ENCODE measurements at regions not wholly inside any gene's neighbourhood (a gene's known extent, or its start where the extent isn't known, plus 50 kb on each side); places are given as distances from the start of the nearest gene placed in this dataset.

DNA sequence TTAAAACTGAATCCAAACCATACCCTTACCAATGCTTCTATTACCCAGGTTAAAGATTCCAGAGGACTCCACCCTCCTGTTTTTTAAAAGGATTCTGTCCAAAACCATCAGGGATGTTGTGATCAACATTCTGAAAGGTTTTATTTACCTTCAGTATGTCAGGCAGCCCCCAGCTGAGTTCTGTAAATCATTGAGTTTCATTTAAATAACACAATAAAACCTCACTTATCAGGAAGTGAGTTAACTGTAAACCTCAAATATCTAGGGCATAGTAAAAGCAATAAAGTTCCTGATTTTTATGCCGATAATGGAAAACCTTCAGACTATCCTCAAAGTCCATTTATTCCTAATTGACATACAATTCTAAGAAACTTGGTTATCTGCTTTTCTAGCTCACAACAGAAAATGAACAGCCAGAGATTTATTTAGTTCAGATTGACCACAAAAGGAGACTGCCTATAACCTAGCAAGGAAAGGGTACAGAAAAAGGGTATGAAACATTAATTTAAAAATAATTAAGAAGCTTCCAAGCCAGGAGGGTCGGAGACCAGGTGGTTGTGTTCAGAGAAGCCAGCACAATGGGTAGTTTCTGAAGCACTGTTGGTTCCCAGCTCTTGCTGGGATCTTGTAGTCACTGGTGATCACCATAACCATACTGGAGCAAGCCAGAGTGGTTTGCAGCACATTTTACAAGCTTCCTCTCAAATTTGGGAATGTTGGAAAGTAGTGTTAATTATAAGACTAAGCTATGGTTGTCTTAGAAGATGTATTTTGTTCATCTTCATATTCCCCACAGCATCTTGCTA is 336.4 kb upstream of the FMN2 start:
- DNase-seq (ENCODE audit: low read depth, low spot score) = no peak
- H3K4me3 ChIP-seq (ENCODE audit: low read length) = no peak overlapping the region

GRCh38 chr1:239757716-239758115 is 334.0 kb upstream of the FMN2 start:
- no peak for DNase-seq (ENCODE audit: low read depth, low spot score)
- no peak overlapping the region for H3K4me3 ChIP-seq (ENCODE audit: low read length)

DNA sequence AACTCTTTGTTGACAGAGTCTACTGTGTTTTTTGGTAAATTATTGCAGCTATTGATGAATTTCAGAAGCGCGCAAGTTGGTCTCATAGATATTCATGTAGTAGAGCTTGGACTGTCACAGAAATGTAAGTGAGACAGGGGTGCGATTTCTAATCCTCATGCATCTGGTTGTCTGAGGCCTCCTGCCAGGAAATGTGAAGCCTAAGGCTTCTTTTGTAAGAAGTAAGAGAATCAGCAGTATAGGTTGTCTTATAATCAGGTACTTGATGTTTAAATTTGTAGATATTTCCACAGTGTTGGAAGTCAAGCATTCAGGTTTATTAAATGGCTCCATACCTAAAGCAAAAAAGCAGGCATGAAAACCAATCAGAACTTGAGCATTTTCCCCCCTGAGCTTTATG is 332.9 kb upstream of the FMN2 start:
- H3K4me3 ChIP-seq (ENCODE audit: low read length) = no peak overlapping the region
- no peak for DNase-seq (ENCODE audit: low read depth, low spot score)

DNA sequence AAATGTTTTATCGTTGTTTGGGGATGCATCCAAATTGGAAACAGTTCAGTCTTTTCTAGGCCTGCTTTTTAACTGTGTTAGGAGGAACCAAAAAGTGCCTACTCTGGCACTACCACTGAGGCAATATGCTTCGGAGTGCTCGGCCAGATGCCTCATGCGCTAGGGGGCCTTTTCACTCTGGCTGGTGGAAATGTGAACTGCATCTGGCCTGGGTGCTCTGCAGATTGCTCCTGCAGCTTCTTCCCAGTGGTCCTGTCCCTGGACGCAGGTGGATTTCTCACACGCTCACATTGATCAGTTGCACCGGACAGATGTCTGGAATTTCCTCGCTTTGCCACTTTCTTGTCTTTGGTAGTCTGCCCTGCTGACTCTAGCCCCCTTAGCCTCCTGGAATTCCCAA is 330.2 kb upstream of the FMN2 start:
- DNase-seq (ENCODE audit: low read depth, low spot score) = no peak

DNA sequence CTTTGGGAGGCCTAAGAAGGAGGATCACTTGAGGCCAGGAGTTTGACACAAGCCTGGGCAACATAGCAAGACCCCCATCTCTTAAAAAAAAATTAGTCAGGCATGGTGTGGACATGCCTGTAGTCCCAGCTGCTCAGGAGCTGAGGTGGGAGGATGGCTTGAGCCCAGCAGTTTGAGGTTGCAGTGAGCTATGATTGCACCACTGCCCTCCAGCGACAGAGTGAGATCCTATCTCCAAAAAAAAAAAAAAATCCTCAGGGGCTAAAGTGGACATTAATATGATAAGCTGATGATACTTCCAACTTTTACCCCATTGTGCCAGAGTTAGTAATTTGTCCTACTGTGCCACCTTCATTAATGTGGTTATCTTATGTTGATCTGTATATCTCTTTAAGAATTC is 327.8 kb upstream of the FMN2 start:
- DNase-seq (ENCODE audit: low read depth, low spot score) = no peak
- no peak overlapping the region for H3K4me3 ChIP-seq (ENCODE audit: low read length)

More for the DNA sequence above, 330.2 kb upstream of the FMN2 start:
- no peak overlapping the region for H3K4me3 ChIP-seq (ENCODE audit: low read length)

DNA sequence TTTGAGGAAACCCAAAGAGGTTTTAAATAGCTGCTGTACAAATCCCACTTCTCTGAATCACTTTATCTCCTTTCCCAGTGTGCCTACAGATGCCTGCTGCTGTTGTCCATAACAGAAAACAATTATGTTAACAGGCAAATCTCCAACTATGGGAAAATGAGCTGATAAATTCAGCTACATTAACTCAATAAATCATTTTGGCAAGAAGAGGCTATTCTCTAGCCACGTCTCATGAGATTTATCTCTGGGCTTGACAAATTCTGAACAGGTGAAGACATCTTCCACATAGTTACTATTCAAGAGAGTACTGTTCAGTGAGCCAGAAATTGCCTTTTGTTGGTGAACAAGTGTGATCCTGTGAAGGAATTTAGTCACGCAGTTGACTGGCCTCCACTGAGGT is 327.1 kb upstream of the FMN2 start:
- no peak for DNase-seq (ENCODE audit: low read depth, low spot score)
- H3K4me3 ChIP-seq (ENCODE audit: low read length) = no peak overlapping the region

GRCh38 chr1:239765163-239765562 is 326.5 kb upstream of the FMN2 start:
- DNase-seq (ENCODE audit: low read depth, low spot score) = no peak
- H3K4me3 ChIP-seq (ENCODE audit: low read length) = no peak overlapping the region

GRCh38 chr1:239771550-239771949 is 320.1 kb upstream of the FMN2 start:
- H3K4me3 ChIP-seq (ENCODE audit: low read length) = no peak overlapping the region
- no peak for DNase-seq (ENCODE audit: low read depth, low spot score)

DNA sequence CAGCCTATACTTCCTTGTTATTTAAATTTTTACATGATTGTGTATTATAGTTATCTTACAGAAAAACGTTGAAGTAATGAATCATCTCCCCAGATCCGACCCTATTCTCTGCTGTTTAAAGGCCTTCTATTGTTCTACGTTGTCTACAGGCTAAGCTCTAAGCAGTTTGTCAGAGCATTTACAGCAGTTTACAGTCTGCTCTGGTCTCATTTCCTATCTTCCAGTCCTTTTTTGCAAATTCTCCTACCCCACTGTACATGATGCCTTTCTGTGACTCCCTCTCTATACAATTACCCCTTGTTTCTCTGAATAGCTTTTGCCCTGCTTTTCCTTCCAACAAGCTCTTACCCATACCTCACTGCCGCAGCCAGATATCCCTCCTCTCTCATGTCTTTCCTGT is 319.2 kb upstream of the FMN2 start:
- DNase-seq (ENCODE audit: low read depth, low spot score) = no peak
- no peak overlapping the region for H3K4me3 ChIP-seq (ENCODE audit: low read length)

GRCh38 chr1:239775466-239775865 is 316.2 kb upstream of the FMN2 start:
- H3K4me3 ChIP-seq (ENCODE audit: low read length) = no peak overlapping the region
- no peak for DNase-seq (ENCODE audit: low read depth, low spot score)

DNA sequence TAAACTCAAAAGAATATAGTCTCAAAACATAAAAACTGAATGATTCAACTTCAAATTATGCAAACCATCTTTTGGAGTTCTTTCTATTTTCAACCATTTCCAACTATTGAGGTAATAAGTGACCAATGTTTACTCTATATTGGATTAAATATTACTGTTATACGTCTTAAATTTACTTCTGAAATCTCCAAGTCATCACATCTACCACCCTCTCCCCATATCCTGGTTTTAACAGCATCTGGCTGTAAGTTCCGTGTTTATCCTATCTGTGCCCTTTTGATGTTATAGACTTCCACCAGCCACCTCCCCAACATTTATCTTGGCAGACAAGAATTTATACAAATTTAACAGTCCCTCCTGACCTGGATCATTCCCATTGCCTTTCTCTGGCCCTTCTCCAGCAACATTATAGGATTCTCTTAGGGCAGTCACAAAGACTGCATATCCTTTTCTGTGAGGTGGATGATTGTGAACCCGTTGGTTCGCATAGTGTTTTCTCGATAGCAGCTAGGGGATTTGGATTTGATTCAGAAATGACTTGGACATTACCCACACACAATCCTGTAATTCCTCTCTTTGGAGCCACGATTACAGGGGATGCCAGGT is 313.4 kb upstream of the FMN2 start:
- no peak for DNase-seq (ENCODE audit: low read depth, low spot score)

GRCh38 chr1:239779962-239780361 is 311.7 kb upstream of the FMN2 start:
- no peak overlapping the region for H3K4me3 ChIP-seq (ENCODE audit: low read length)

More for the DNA sequence above, 313.4 kb upstream of the FMN2 start:
- H3K4me3 ChIP-seq (ENCODE audit: low read length) = no peak overlapping the region

GRCh38 chr1:239784896-239785295 is 306.8 kb upstream of the FMN2 start:
- no peak for DNase-seq (ENCODE audit: low read depth, low spot score)
- H3K4me3 ChIP-seq (ENCODE audit: low read length) = no peak overlapping the region

More at GRCh38 chr1:239779962-239780361, 311.7 kb upstream of the FMN2 start:
- DNase-seq (ENCODE audit: low read depth, low spot score) = no peak

DNA sequence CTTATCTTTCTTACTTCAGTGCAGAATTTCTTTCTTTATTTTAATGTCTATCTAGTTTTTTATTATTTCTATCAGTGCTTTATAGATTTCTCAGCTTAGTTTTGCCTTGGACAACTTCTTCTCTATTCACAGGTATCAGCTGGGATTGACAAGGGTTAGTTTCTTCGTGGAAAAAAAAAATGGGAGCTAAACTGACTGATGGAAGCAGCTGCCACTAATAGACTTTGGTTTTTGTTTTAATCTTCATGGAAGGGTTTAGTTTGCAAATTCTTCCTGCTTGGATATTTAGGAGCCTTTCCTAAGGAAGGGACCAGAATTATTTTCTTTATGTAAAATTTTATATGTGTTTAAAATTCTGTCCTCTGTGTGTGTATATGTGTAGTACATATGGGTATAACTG is 306.1 kb upstream of the FMN2 start:
- H3K4me3 ChIP-seq (ENCODE audit: low read length) = no peak overlapping the region
- DNase-seq (ENCODE audit: low read depth, low spot score) = no peak

DNA sequence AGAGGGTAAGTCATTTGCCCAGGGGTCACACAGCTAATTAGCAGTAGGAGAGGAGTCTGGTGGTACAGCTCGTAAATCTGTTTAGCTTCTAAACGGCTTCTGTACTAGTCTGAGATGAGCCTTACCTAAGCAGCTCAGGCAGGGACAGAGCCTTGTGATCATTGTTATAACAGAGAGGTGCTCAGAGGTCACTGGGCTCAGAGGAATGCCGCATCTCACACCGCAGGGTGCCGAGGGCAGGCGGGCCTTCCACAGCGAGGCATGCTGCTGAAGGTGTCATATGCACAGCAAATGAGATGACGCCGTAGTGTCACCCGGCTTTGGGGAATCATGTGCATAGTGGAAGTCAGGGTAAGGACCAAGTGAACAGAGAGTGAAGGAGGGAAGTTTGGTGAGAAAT is 305.2 kb upstream of the FMN2 start:
- no peak overlapping the region for H3K4me3 ChIP-seq (ENCODE audit: low read length)
- no peak for DNase-seq (ENCODE audit: low read depth, low spot score)

GRCh38 chr1:239792157-239792556 is 299.5 kb upstream of the FMN2 start:
- DNase-seq (ENCODE audit: low read depth, low spot score) = no peak
- no peak overlapping the region for H3K4me3 ChIP-seq (ENCODE audit: low read length)

DNA sequence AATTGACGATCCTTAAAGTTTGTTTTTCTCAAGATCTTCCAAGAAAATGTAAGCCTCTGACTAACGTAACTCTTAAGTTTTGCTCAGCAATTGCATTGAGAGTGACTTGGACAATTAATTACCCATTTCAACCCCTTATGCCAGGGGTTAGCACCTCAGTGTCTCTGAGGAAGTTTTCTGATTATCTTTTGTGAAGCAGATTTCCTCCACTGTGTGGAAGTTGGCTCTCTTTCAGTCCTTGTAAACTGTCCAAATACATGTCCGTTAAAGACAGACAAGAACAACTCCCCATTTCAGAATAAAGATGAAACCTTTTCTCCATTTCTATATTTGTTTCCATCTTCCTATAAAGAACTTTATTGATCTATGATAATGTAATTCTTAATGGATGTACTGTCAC is 296.4 kb upstream of the FMN2 start:
- DNase-seq (ENCODE audit: low read depth, low spot score) = no peak
- H3K4me3 ChIP-seq (ENCODE audit: low read length) = no peak overlapping the region

- no peak overlapping the region for H3K4me3 ChIP-seq (ENCODE audit: low read length)
- no peak for DNase-seq (ENCODE audit: low read depth, low spot score)
These were observed 292.1 kb upstream of the FMN2 start for GRCh38 chr1:239799617-239800016.

- H3K4me3 ChIP-seq (ENCODE audit: low read length) = no peak overlapping the region
- no peak for DNase-seq (ENCODE audit: low read depth, low spot score)
These were observed 290.8 kb upstream of the FMN2 start for GRCh38 chr1:239800861-239801260.

- DNase-seq (ENCODE audit: low read depth, low spot score) = no peak
- H3K4me3 ChIP-seq (ENCODE audit: low read length) = no peak overlapping the region
These were observed 289.4 kb upstream of the FMN2 start for GRCh38 chr1:239802275-239802674.

- DNase-seq (ENCODE audit: low read depth, low spot score) = no peak
- no peak overlapping the region for H3K4me3 ChIP-seq (ENCODE audit: low read length)
These were observed 287.9 kb upstream of the FMN2 start for GRCh38 chr1:239803781-239804180.
